Neural cell (in vitro differentiated cells): ENCODE measurements at regions not wholly inside any gene's neighbourhood (a gene's known extent, or its start where the extent isn't known, plus 50 kb on each side); places are given as distances from the start of the nearest gene placed in this dataset.

ENCODE experiments used
- EZH2 ChIP-seq: fragments of 200-600, 300-800 bp; shearing (Covaris generic), sonication (generic); IDR thresholded peaks from 2 replicates; pipeline ENCODE4 v1.6.1; 2014; ENCODE audit warnings: antibody characterized with exemption, low read length, borderline replicate concordance, mild to moderate bottlenecking; ENCODE audit not compliant: insufficient read depth, poor library complexity, severe bottlenecking
- MXI1 ChIP-seq: fragments of 450-650 bp; conservative IDR thresholded peaks from 2 replicates; pipeline ENCODE4 v1.6.1; 2014; ENCODE audit warnings: antibody characterized with exemption, mild to moderate bottlenecking; ENCODE audit not compliant: poor library complexity, severe bottlenecking
- TF ChIP-seq, protein P1 (sequence below): fragments of 450-650 bp; IDR thresholded peaks from 2 replicates; pipeline ENCODE4 v1.5.1; 2014; ENCODE audit warnings: antibody characterized with exemption, mild to moderate bottlenecking, moderate library complexity; ENCODE audit not compliant: poor library complexity, severe bottlenecking

DNA sequence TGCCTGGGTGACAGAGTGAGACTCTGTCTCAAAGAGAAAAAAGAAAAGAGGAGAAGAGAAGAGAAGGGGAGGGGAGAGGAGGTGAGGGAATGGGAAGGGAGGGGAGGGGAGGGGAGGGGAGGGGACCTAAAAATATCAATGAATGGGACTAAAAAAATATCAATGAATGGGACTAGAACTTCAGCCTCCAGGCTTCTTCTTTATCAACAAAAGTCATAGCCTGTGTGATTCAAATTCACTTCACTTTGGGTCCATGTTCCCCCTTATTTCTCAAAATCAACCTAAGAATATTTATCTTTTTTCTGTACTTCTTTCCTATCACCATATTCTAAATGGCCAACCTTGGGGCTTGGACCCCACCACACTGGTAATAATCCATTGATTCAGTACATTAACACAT is 92.1 kb upstream of the PIK3C3 start:
- TF ChIP-seq, protein P1, sequence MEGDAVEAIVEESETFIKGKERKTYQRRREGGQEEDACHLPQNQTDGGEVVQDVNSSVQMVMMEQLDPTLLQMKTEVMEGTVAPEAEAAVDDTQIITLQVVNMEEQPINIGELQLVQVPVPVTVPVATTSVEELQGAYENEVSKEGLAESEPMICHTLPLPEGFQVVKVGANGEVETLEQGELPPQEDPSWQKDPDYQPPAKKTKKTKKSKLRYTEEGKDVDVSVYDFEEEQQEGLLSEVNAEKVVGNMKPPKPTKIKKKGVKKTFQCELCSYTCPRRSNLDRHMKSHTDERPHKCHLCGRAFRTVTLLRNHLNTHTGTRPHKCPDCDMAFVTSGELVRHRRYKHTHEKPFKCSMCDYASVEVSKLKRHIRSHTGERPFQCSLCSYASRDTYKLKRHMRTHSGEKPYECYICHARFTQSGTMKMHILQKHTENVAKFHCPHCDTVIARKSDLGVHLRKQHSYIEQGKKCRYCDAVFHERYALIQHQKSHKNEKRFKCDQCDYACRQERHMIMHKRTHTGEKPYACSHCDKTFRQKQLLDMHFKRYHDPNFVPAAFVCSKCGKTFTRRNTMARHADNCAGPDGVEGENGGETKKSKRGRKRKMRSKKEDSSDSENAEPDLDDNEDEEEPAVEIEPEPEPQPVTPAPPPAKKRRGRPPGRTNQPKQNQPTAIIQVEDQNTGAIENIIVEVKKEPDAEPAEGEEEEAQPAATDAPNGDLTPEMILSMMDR = no peak
- TF ChIP-seq MXI1 (no peak), EZH2 (no peak)
